ENCODE measurements at regions not wholly inside any gene's neighbourhood (a gene's known extent, or its start where the extent isn't known, plus 50 kb on each side); places are given as distances from the start of the nearest gene placed in this dataset.

DNA sequence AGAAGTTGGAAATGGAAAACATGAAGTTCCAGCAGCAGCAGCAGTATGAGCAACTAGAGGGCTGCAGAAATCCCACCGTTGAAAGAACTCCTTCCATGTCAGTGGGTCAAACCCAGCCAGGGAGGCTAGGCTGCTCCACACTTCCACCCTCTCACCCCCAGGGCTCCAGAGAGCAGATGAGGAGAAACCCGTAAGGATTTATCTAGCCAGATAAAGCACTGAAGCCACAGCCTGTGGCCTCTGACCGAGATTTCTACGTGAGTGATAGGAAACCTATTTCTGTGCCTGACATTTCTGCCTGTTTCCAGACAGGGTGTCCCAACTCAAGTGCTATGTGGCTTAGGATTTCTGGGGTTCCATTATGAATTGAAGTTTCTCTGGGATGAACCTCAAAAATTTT is 100.0 kb upstream of the EEA1 start:
- TF ChIP-seq CTCF (IDR thresholded peaks at IDR 0.05) (no peak), POLR2A (IDR thresholded peaks at IDR 0.05) (no peak)
